ENCODE measurements at regions not wholly inside any gene's neighbourhood (a gene's known extent, or its start where the extent isn't known, plus 50 kb on each side); places are given as distances from the start of the nearest gene placed in this dataset.

GRCh38 chr10:45502458-45502857, 128.4 kb downstream of the ALOX5 start:
- DNase-seq (ENCODE audit: low spot score) (no peak), ATAC-seq (no peak)
- H3K9me2 ChIP-seq (ENCODE audit: insufficient read depth) = no peaks in the 10 kb centered on the region
- no peak overlapping the region for H2AFZ ChIP-seq
- no peak overlapping the region for H3K4me2 ChIP-seq
- Mint-ChIP-seq H3K27me3 (ENCODE audit: insufficient read depth, low read depth, poor library complexity) (no peaks in the 10 kb centered on the region), H3K27ac (no peak overlapping the region), H3K4me1 (no peaks in the 10 kb centered on the region), H3K36me3 (ENCODE audit: low read depth) (no peaks in the 10 kb centered on the region), H3K9me3 (no peaks in the 10 kb centered on the region), H3K4me3 (no peak overlapping the region)
- no peaks in the 10 kb centered on the region for H3K4me1 ChIP-seq (ENCODE audit: insufficient read depth)
- no peaks in the 10 kb centered on the region for H3K27me3 ChIP-seq (ENCODE audit: insufficient read depth)
- H3F3A ChIP-seq (replicated peaks; ENCODE audit: low read depth) = no peaks in the 10 kb centered on the region
- H3K27ac ChIP-seq (ENCODE audit: low read depth) = no peak overlapping the region
- H4K20me1 ChIP-seq (replicated peaks; ENCODE audit: insufficient read depth) = no peaks in the 10 kb centered on the region
- no peaks in the 10 kb centered on the region for H3K36me3 ChIP-seq (ENCODE audit: insufficient read depth)
- H3K4me3 ChIP-seq = no peak overlapping the region
- no peaks in the 10 kb centered on the region for H3K79me2 ChIP-seq (replicated peaks; ENCODE audit: insufficient read depth)
- no peak for TF ChIP-seq ZNF331 (CRISPR knock-in tag; IDR thresholded peaks at IDR 0.05; ENCODE audit: low read depth)
- no peak for TF ChIP-seq EZH2 (IDR thresholded peaks at IDR 0.05; ENCODE audit: low read depth, unreplicated experiment)
- TF ChIP-seq CTCF (conservative IDR thresholded peaks at IDR 0.05; ENCODE audit: low read depth in 2 of 2) = no peak
- TF ChIP-seq STAT1 (IDR thresholded peaks at IDR 0.05; ENCODE audit: unreplicated experiment) = no peak
- no peak for TF ChIP-seq ZNF114 (CRISPR knock-in tag; IDR thresholded peaks at IDR 0.05)
- no peak for TF ChIP-seq JUNB (IDR thresholded peaks at IDR 0.05; ENCODE audit: unreplicated experiment)
- TF ChIP-seq ZNF462 (CRISPR knock-in tag; IDR thresholded peaks at IDR 0.05) = no peak
- TF ChIP-seq, protein P1, sequence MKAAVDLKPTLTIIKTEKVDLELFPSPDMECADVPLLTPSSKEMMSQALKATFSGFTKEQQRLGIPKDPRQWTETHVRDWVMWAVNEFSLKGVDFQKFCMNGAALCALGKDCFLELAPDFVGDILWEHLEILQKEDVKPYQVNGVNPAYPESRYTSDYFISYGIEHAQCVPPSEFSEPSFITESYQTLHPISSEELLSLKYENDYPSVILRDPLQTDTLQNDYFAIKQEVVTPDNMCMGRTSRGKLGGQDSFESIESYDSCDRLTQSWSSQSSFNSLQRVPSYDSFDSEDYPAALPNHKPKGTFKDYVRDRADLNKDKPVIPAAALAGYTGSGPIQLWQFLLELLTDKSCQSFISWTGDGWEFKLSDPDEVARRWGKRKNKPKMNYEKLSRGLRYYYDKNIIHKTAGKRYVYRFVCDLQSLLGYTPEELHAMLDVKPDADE (IDR thresholded peaks at IDR 0.05) = no peak
- no peak for TF ChIP-seq CREB1 (CRISPR knock-in tag; IDR thresholded peaks at IDR 0.05; ENCODE audit: low read depth)
- TF ChIP-seq NANOG (IDR thresholded peaks at IDR 0.05; ENCODE audit: borderline replicate concordance) = no peak
- TF ChIP-seq POLR2AphosphoS5 (IDR thresholded peaks at IDR 0.05; ENCODE audit: low read depth) = no peak
- no peak for TF ChIP-seq EZH2phosphoT487 (IDR thresholded peaks at IDR 0.05; ENCODE audit: unreplicated experiment)
- TF ChIP-seq, protein P2, sequence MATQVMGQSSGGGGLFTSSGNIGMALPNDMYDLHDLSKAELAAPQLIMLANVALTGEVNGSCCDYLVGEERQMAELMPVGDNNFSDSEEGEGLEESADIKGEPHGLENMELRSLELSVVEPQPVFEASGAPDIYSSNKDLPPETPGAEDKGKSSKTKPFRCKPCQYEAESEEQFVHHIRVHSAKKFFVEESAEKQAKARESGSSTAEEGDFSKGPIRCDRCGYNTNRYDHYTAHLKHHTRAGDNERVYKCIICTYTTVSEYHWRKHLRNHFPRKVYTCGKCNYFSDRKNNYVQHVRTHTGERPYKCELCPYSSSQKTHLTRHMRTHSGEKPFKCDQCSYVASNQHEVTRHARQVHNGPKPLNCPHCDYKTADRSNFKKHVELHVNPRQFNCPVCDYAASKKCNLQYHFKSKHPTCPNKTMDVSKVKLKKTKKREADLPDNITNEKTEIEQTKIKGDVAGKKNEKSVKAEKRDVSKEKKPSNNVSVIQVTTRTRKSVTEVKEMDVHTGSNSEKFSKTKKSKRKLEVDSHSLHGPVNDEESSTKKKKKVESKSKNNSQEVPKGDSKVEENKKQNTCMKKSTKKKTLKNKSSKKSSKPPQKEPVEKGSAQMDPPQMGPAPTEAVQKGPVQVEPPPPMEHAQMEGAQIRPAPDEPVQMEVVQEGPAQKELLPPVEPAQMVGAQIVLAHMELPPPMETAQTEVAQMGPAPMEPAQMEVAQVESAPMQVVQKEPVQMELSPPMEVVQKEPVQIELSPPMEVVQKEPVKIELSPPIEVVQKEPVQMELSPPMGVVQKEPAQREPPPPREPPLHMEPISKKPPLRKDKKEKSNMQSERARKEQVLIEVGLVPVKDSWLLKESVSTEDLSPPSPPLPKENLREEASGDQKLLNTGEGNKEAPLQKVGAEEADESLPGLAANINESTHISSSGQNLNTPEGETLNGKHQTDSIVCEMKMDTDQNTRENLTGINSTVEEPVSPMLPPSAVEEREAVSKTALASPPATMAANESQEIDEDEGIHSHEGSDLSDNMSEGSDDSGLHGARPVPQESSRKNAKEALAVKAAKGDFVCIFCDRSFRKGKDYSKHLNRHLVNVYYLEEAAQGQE (IDR thresholded peaks at IDR 0.05; ENCODE audit: unreplicated experiment) = no peak
